ENCODE measurements at regions not wholly inside any gene's neighbourhood (a gene's known extent, or its start where the extent isn't known, plus 50 kb on each side); places are given as distances from the start of the nearest gene placed in this dataset.

GRCh38 chr2:139209586-139209985, 429.4 kb upstream of the NXPH2 start:
- Histone ChIP-seq H3K9me3 (ENCODE audit: low read length) (no peaks in the 10 kb centered on the region), H3K79me2 (replicated peaks; ENCODE audit: insufficient read depth, low read length) (no peaks in the 10 kb centered on the region), H3F3A (ENCODE audit: insufficient read depth, low read length, poor library complexity, severe bottlenecking) (no peaks in the 10 kb centered on the region), H3K4me3 (ENCODE audit: low read length) (no peak overlapping the region), H3K9ac (ENCODE audit: low read length) (no peak overlapping the region), H4K20me1 (ENCODE audit: insufficient read depth) (no peaks in the 10 kb centered on the region), H3K9me2 (ENCODE audit: insufficient read depth, low read length) (no peaks in the 10 kb centered on the region), H3K36me3 (ENCODE audit: insufficient read depth, low read length) (no peaks in the 10 kb centered on the region), H3K27me3 (ENCODE audit: insufficient read depth, low read depth, low read length) (no peaks in the 10 kb centered on the region), H3K27ac (ENCODE audit: low read length) (no peak overlapping the region), H3K4me2 (ENCODE audit: low read length) (no peak overlapping the region), H2AFZ (ENCODE audit: low read depth, low read length) (no peak overlapping the region)
- TF ChIP-seq EP300 (conservative IDR thresholded peaks at IDR 0.05; ENCODE audit: poor library complexity, severe bottlenecking) (no peak), RAD21 (conservative IDR thresholded peaks at IDR 0.05) (no peak), MXI1 (conservative IDR thresholded peaks at IDR 0.05; ENCODE audit: poor library complexity, severe bottlenecking) (no peak), SMC3 (conservative IDR thresholded peaks at IDR 0.05; ENCODE audit: poor library complexity) (no peak), TAF1 (IDR thresholded peaks at IDR 0.05; ENCODE audit: low read depth) (no peak), CTCF (IDR thresholded peaks at IDR 0.05; ENCODE audit: poor library complexity, severe bottlenecking) (no peak), REST (IDR thresholded peaks at IDR 0.05; ENCODE audit: borderline replicate concordance) (no peak)

- no peaks in the 10 kb centered on the region for H3K27me3 ChIP-seq (ENCODE audit: insufficient read depth, low read depth, low read length)
- H3K27ac ChIP-seq (ENCODE audit: low read length) = no peak overlapping the region
- H3K9me3 ChIP-seq (ENCODE audit: low read length) = no peaks in the 10 kb centered on the region
- no peaks in the 10 kb centered on the region for H3K79me2 ChIP-seq (replicated peaks; ENCODE audit: insufficient read depth, low read length)
- H3F3A ChIP-seq (ENCODE audit: insufficient read depth, low read length, poor library complexity, severe bottlenecking) = no peaks in the 10 kb centered on the region
- H2AFZ ChIP-seq (ENCODE audit: low read depth, low read length) = no peak overlapping the region
- no peaks in the 10 kb centered on the region for H4K20me1 ChIP-seq (ENCODE audit: insufficient read depth)
- no peak for TF ChIP-seq CTCF (IDR thresholded peaks at IDR 0.05; ENCODE audit: poor library complexity, severe bottlenecking)
- no peak for TF ChIP-seq RAD21 (conservative IDR thresholded peaks at IDR 0.05)
- TF ChIP-seq EP300 (conservative IDR thresholded peaks at IDR 0.05; ENCODE audit: poor library complexity, severe bottlenecking) = no peak
- TF ChIP-seq REST (IDR thresholded peaks at IDR 0.05; ENCODE audit: borderline replicate concordance) = no peak
- TF ChIP-seq SMC3 (conservative IDR thresholded peaks at IDR 0.05; ENCODE audit: poor library complexity) = no peak
- no peak for TF ChIP-seq EZH2 (IDR thresholded peaks at IDR 0.05; ENCODE audit: borderline replicate concordance, insufficient read depth, low read length, poor library complexity, severe bottlenecking)
- TF ChIP-seq POLR2AphosphoS5 (IDR thresholded peaks at IDR 0.05) = no peak
- no peak for TF ChIP-seq MXI1 (conservative IDR thresholded peaks at IDR 0.05; ENCODE audit: poor library complexity, severe bottlenecking)
- no peak for TF ChIP-seq TAF1 (IDR thresholded peaks at IDR 0.05; ENCODE audit: low read depth)
- no peaks in the 10 kb centered on the region for H3K36me3 ChIP-seq (ENCODE audit: insufficient read depth, low read length)
- H3K4me3 ChIP-seq (ENCODE audit: low read length) = no peak overlapping the region
- no peak overlapping the region for H3K4me2 ChIP-seq (ENCODE audit: low read length)
- H3K9me2 ChIP-seq (ENCODE audit: insufficient read depth, low read length) = no peaks in the 10 kb centered on the region
- H3K9ac ChIP-seq (ENCODE audit: low read length) = no peak overlapping the region
These were observed 421.3 kb upstream of the NXPH2 start for GRCh38 chr2:139201516-139201915.
